HFFc6 (cell line): ENCODE measurements at regions not wholly inside any gene's neighbourhood (a gene's known extent, or its start where the extent isn't known, plus 50 kb on each side); places are given as distances from the start of the nearest gene placed in this dataset.

ENCODE experiments used
- DNase-seq: peaks from one replicate; pipeline ENCODE4 v3.0.0-alpha.2; 2018
- H3K27ac Mint-ChIP-seq: 2 replicates; pipeline ENCODE4 v1.8.0; 2020; ENCODE audit warnings: mild to moderate bottlenecking, mixed read lengths
- H3K27me3 Mint-ChIP-seq: 2 replicates; pipeline ENCODE4 v1.8.0; 2021; ENCODE audit warnings: mild to moderate bottlenecking, moderate library complexity, mixed read lengths; ENCODE audit not compliant: insufficient read depth
- H3K36me3 Mint-ChIP-seq: 2 replicates; pipeline ENCODE4 v1.8.0; 2021; ENCODE audit warnings: low read depth, mixed read lengths
- H3K4me1 Mint-ChIP-seq: 2 replicates; pipeline ENCODE4 v1.8.0; 2020; ENCODE audit warnings: low read depth, mixed read lengths
- H3K4me3 Mint-ChIP-seq: 2 replicates; pipeline ENCODE4 v1.8.0; 2020; ENCODE audit warnings: mild to moderate bottlenecking, moderate library complexity, mixed read lengths
- H3K9me3 Mint-ChIP-seq: 2 replicates; pipeline ENCODE4 v1.8.0; 2020; ENCODE audit warnings: mild to moderate bottlenecking, mixed read lengths
- CTCF ChIP-seq: fragments of 200-600 bp; sonication (generic); IDR thresholded peaks from 2 replicates; pipeline ENCODE4 v1.5.0; 2021; ENCODE audit warnings: antibody characterized with exemption, mild to moderate bottlenecking

- Mint-ChIP-seq H3K27me3 (no peaks in the 10 kb centered on the region; the same call in 1 of the 2 replicates), H3K9me3 (peaks cover 9% of the 10 kb centered on the region), H3K4me1 (peaks cover 40% of the 10 kb centered on the region), H3K36me3 (peaks cover 10% of the 10 kb centered on the region), H3K4me3 (peak overlapping the region; percentile 50; the same call in 1 of the 2 replicates), H3K27ac (no peak overlapping the region)
- no peak for TF ChIP-seq CTCF
- no peak for DNase-seq
Observed at GRCh38 chr6:143575901-143576426, 64.4 kb upstream of the FUCA2 start.

DNA sequence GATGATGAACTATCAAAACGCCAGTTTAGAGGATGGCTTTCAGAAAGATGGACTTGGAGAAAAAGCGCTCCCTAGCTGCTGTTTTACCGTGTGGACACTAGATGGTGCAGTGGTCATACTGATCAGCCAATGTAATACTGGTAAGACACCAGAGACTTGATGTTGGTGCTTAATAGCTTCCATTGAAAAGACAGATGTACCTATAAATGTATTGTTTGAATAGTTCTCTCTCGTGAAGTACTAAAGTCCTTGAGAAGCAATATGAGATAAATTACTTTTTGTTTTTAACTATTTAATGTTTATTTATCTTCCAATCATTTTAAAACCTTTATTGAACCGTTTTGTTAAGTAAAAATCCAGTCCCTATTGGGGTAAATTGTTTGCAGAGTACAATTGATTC, 63.9 kb upstream of the FUCA2 start:
- no peaks in the 10 kb centered on the region; the same call in 1 of the 2 replicates for H3K27me3 Mint-ChIP-seq
- peaks cover 40% of the 10 kb centered on the region for H3K4me1 Mint-ChIP-seq
- H3K4me3 Mint-ChIP-seq = peak overlapping the region; percentile 73
- H3K27ac Mint-ChIP-seq = no peak overlapping the region
- peak; percentile 94 for TF ChIP-seq CTCF
- peaks cover 5% of the 10 kb centered on the region for H3K9me3 Mint-ChIP-seq
- peak; percentile 79 for DNase-seq
- H3K36me3 Mint-ChIP-seq = peaks cover 5% of the 10 kb centered on the region

DNA sequence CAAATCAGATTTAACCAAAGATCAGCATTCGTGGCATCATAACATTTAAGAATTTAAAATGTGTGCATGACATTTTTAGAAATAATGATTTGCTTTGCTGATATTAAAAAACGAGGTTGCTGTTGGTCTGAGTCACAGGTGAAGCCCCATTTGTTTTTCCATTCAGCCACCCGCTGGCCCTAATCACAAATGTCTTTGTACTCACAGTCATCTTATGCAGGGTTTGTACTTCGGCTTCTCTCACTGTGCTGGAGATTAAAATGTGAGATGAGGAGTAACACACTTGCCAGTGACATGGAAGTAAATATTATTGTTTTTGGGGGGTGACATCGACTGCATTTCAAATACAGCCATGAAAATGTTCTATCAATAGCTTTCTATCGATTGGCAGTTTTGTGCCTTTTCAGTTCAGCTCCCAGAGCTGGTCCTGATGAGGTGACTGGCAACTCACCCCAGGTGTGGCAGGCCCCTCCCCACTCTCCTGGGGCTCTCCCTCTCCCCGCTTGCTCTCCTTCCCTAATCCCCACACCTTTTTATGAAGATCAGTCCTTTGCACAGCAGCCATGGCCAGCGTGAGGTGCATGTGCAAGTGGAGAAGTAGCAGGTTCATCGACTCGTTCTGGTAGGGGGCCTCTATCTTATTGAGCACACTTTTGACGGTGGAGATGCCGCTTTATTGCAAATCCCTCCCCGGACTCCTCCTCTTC, 58.8 kb upstream of the FUCA2 start:
- no peak for TF ChIP-seq CTCF
- H3K9me3 Mint-ChIP-seq = no peaks in the 10 kb centered on the region

DNA sequence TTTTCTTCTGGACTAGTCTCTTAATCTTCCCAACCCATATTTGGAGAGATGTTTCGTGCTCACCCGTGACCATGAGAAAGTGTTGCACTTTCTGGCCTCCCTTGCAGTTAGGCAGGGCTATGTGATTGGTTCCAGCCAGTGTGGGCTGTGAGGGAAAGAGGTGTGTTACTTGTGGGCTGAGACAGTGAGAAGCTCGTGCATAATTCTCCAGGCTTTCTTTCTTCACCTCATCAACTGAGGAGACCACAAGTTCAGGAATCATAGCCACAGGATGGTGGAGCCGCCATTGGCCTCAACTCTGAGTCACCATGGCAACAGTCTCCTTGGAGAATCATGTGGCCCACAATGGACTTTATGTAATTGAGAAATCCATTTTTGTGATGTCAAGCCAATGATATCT, 57.5 kb upstream of the FUCA2 start:
- Mint-ChIP-seq H3K9me3 (no peaks in the 10 kb centered on the region), H3K4me1 (no peaks in the 10 kb centered on the region; the same call in 1 of the 2 replicates), H3K27ac (no peak overlapping the region), H3K36me3 (no peaks in the 10 kb centered on the region), H3K4me3 (no peak overlapping the region), H3K27me3 (no peaks in the 10 kb centered on the region; the same call in 1 of the 2 replicates)
- no peak for TF ChIP-seq CTCF
- peak; percentile 16 for DNase-seq

More for the DNA sequence above, 58.8 kb upstream of the FUCA2 start:
- Mint-ChIP-seq H3K27ac (no peak overlapping the region), H3K27me3 (no peaks in the 10 kb centered on the region; the same call in 1 of the 2 replicates), H3K36me3 (no peaks in the 10 kb centered on the region), H3K4me3 (no peak overlapping the region), H3K4me1 (peaks cover 9% of the 10 kb centered on the region)
- no peak for DNase-seq

DNA sequence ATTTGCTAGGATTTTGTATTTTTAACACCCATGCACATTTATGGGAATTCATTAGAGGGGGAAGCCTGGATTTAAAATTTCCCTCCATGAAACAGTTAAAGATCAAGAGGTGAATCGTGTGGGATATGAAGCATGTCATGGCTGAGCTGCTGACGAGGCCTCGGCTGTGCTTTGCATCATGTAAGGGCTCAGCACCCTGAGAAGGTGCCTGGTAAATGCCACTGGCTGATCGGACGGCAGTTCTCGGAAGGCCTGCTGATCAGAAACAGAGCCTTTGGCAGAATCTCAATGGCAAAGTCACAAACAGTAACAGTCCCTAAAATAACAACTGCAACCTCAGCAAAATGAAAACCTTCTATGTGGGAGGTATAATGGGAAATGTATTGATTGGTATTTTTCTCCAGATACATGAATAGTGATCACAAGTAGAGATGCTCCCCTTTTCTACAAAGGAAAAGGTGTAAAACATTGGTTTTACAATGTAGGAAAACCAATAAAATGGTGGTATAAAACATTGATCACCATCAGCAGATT, 53.0 kb upstream of the FUCA2 start:
- no peaks in the 10 kb centered on the region for H3K9me3 Mint-ChIP-seq

More for the DNA sequence above, 53.0 kb upstream of the FUCA2 start:
- TF ChIP-seq CTCF = no peak
- DNase-seq = no peak
- Mint-ChIP-seq H3K27ac (no peak overlapping the region), H3K27me3 (no peaks in the 10 kb centered on the region; the same call in 1 of the 2 replicates), H3K4me1 (no peaks in the 10 kb centered on the region; the same call in 1 of the 2 replicates), H3K36me3 (no peaks in the 10 kb centered on the region), H3K4me3 (no peak overlapping the region)
